T-cell (primary cell): ENCODE measurements at regions not wholly inside any gene's neighbourhood (a gene's known extent, or its start where the extent isn't known, plus 50 kb on each side); places are given as distances from the start of the nearest gene placed in this dataset.

ENCODE experiments used
- ATAC-seq, 4 experiments: fragments of 200-7000 bp in 3 of 4; fragments of 150-1000 bp in 1 of 4; cut with Tn5 transposase; replicated peaks in 1 of 4; 1 replicate in 3 of 4; 2 replicates in 1 of 4; pipeline ENCODE4 v1.10.0; 2021; ENCODE audit warnings: moderate library complexity in 3 of 4, mild to moderate bottlenecking in 2 of 4, moderate number of reproducible peaks in 1 of 4
- CTCF ChIA-PET, 2 donors: fragments of 300-600 bp; sonication (Branson Sonifier 250); formaldehyde crosslinking; loops; one replicate each; lab custom pipeline; 2022; ENCODE audit warnings: antibody characterized with exemption in 2 of 2; lab: Charles Lee
- POLR2A ChIA-PET, 2 donors: fragments of 300-600 bp; sonication (Branson Sonifier 250); formaldehyde crosslinking; loops; one replicate each; lab custom pipeline; 2022; ENCODE audit warnings: antibody characterized with exemption in 2 of 2; lab: Charles Lee
- DNase-seq, 35 experiments: peaks; one replicate each; pipeline versions ENCODE4 v3.0.0 to v3.0.0-alpha.2; 2013 to 2023
- H3K27ac ChIP-seq: one replicate; pipeline ENCODE4 v1.5.1; 2013; ENCODE audit warnings: low read length
- H3K27me3 ChIP-seq, 2 experiments: replicated peaks in 1 of 2; 1 replicate in 1 of 2; 2 replicates in 1 of 2; pipeline versions ENCODE4 v1.6.1 to v1.7.0; 2013; ENCODE audit warnings: low read length in 1 of 2, mixed read lengths in 1 of 2; ENCODE audit not compliant: control insufficient read depth in 2 of 2, insufficient read depth in 2 of 2; ENCODE audit errors: extremely low read depth in 1 of 2
- H3K36me3 ChIP-seq, 2 donors: 1 replicate in 1 of 2; 2 replicates in 1 of 2; pipeline versions ENCODE4 v1.6.1 to v1.7.0; 2013; ENCODE audit warnings: low read length in 1 of 2; ENCODE audit not compliant: control insufficient read depth in 2 of 2, insufficient read depth in 1 of 2; ENCODE audit errors: extremely low read depth in 1 of 2
- H3K4me1 ChIP-seq, 2 experiments: 1 replicate in 1 of 2; 2 replicates in 1 of 2; pipeline versions ENCODE4 v1.6.1 to v1.7.0; 2013; ENCODE audit warnings: low read length in 2 of 2, mixed read lengths in 1 of 2; ENCODE audit not compliant: insufficient read depth in 2 of 2, control insufficient read depth in 1 of 2; ENCODE audit errors: extremely low read depth in 1 of 2
- H3K4me3 ChIP-seq, 2 donors: 1 replicate in 1 of 2; 2 replicates in 1 of 2; pipeline versions ENCODE4 v1.5.1 to v1.7.0; 2013; ENCODE audit warnings: mild to moderate bottlenecking in 2 of 2, low read length in 1 of 2, moderate library complexity in 1 of 2; ENCODE audit not compliant: control insufficient read depth in 1 of 2; ENCODE audit errors: extremely low read depth in 1 of 2
- H3K9me3 ChIP-seq: 2 replicates; pipeline ENCODE4 v1.7.0; 2013
- H3K27ac Mint-ChIP-seq, 2 donors: one replicate each; pipeline ENCODE4 v1.8.0; 2020 to 2021; ENCODE audit warnings: mild to moderate bottlenecking in 2 of 2, mixed read lengths in 2 of 2
- H3K27me3 Mint-ChIP-seq, 2 donors: one replicate each; pipeline ENCODE4 v1.8.0; 2021 to 2022; ENCODE audit warnings: mixed read lengths in 2 of 2
- H3K36me3 Mint-ChIP-seq: one replicate; pipeline ENCODE4 v1.8.0; 2021; ENCODE audit warnings: mixed read lengths
- H3K4me1 Mint-ChIP-seq, 3 donors: one replicate each; pipeline ENCODE4 v1.8.0; 2020 to 2022; ENCODE audit warnings: mixed read lengths in 3 of 3, mild to moderate bottlenecking in 1 of 3
- H3K4me3 Mint-ChIP-seq, 3 donors: one replicate each; pipeline ENCODE4 v1.8.0; 2020 to 2022; ENCODE audit warnings: mild to moderate bottlenecking in 3 of 3, mixed read lengths in 3 of 3, moderate library complexity in 3 of 3
- H3K9me3 Mint-ChIP-seq, 3 donors: one replicate each; pipeline ENCODE4 v1.8.0; 2020 to 2022; ENCODE audit warnings: mixed read lengths in 3 of 3
- WGBS: methylation state at CpG from one replicate; pipeline ENCODE4 v1.1.5; 2013; ENCODE audit warnings: missing lambda C conversion rate; ENCODE audit not compliant: insufficient coverage; 5-methylcytosine and 5-hydroxymethylcytosine counted together

- Mint-ChIP-seq H3K27ac (no peak overlapping the region), H3K4me1 (no peaks in the 10 kb centered on the region), H3K4me3 (no peak overlapping the region), H3K9me3 (no peaks in the 10 kb centered on the region), H3K36me3 (no peaks in the 10 kb centered on the region), H3K27me3 (peaks cover 18 to 41% of the 10 kb centered on the region in 2 donors)
- Histone ChIP-seq H3K27me3 (peaks cover 0 to 51% of the 10 kb centered on the region in 2 experiments), H3K36me3 (no peaks in the 10 kb centered on the region), H3K4me1 (no peaks in the 10 kb centered on the region), H3K9me3 (no peaks in the 10 kb centered on the region), H3K4me3 (no peak overlapping the region), H3K27ac (no peak overlapping the region)
- CTCF ChIA-PET: no interaction called here
- POLR2A ChIA-PET: no interaction called here
- no peak for ATAC-seq
- 86% methylated on average over 8 of the region's 10 CpGs for WGBS
- DNase-seq: no peak
Observed at GRCh38 chr3:127067116-127067910, 84.4 kb downstream of the PLXNA1 start.

- no peak overlapping the region for H3K4me3 ChIP-seq
- CTCF ChIA-PET: no interaction called here
- ATAC-seq: no peak
- H3K9me3 ChIP-seq: no peaks in the 10 kb centered on the region
- no peak overlapping the region for H3K27ac Mint-ChIP-seq
- no peak for DNase-seq
- no peaks in the 10 kb centered on the region for H3K4me1 Mint-ChIP-seq
- H3K36me3 ChIP-seq: no peaks in the 10 kb centered on the region
- H3K27ac ChIP-seq: no peak overlapping the region
- H3K36me3 Mint-ChIP-seq: no peaks in the 10 kb centered on the region
- no peaks in the 10 kb centered on the region for H3K9me3 Mint-ChIP-seq
- H3K27me3 Mint-ChIP-seq: peaks cover 15 to 41% of the 10 kb centered on the region in 2 donors
- POLR2A ChIA-PET: no interaction called here
- 60% methylated on average over 13 of the region's 15 CpGs for WGBS
- no peak overlapping the region for H3K4me3 Mint-ChIP-seq
- no peaks in the 10 kb centered on the region for H3K4me1 ChIP-seq
- peaks cover 0 to 53% of the 10 kb centered on the region in 2 experiments for H3K27me3 ChIP-seq
Observed at GRCh38 chr3:127068111-127068810, 85.3 kb downstream of the PLXNA1 start.

GRCh38 chr3:127068871-127069270 lies 86.0 kb downstream of the PLXNA1 start:
- H3K4me3 ChIP-seq: no peak overlapping the region
- no peak for DNase-seq
- POLR2A ChIA-PET: interaction anchor here in 1 of 2 donors (0.7 kb wide), 1 partner anchor 41 kb away, joined by 3 read pairs; no protein-coding TSS in a partner anchor
- H3K4me1 ChIP-seq: no peaks in the 10 kb centered on the region
- 79% methylated on average over 4 of the region's 9 CpGs for WGBS
- no peak for ATAC-seq
- Mint-ChIP-seq H3K9me3 (no peaks in the 10 kb centered on the region), H3K4me1 (no peaks in the 10 kb centered on the region), H3K27ac (no peak overlapping the region), H3K27me3 (peaks cover 15 to 41% of the 10 kb centered on the region in 2 donors), H3K4me3 (no peak overlapping the region), H3K36me3 (no peaks in the 10 kb centered on the region)
- no peak overlapping the region for H3K27ac ChIP-seq
- H3K27me3 ChIP-seq: peaks cover 0 to 53% of the 10 kb centered on the region in 2 experiments
- no peaks in the 10 kb centered on the region for H3K9me3 ChIP-seq
- CTCF ChIA-PET: no interaction called here
- no peaks in the 10 kb centered on the region for H3K36me3 ChIP-seq

- Histone ChIP-seq H3K27ac (no peak overlapping the region), H3K4me1 (no peaks in the 10 kb centered on the region), H3K4me3 (no peak overlapping the region), H3K9me3 (no peaks in the 10 kb centered on the region), H3K36me3 (no peaks in the 10 kb centered on the region), H3K27me3 (peaks cover 0 to 46% of the 10 kb centered on the region in 2 experiments)
- no peaks in the 10 kb centered on the region for H3K9me3 Mint-ChIP-seq
- CTCF ChIA-PET: no interaction called here
- H3K4me1 Mint-ChIP-seq: no peaks in the 10 kb centered on the region
- no peaks in the 10 kb centered on the region for H3K36me3 Mint-ChIP-seq
- POLR2A ChIA-PET: no interaction called here
- no peak for ATAC-seq
- no peak for DNase-seq
- peaks cover 12 to 35% of the 10 kb centered on the region in 2 donors for H3K27me3 Mint-ChIP-seq
- no peak overlapping the region for H3K27ac Mint-ChIP-seq
- WGBS: 76% methylated on average over 10 of the region's 14 CpGs
- H3K4me3 Mint-ChIP-seq: no peak overlapping the region
Observed at GRCh38 chr3:127069814-127070440, 87.0 kb downstream of the PLXNA1 start.

- ChIA-PET POLR2A (no interaction called here), CTCF (no interaction called here)
- H3K4me1 ChIP-seq: no peaks in the 10 kb centered on the region
- H3K36me3 ChIP-seq: no peaks in the 10 kb centered on the region
- Mint-ChIP-seq H3K27ac (no peak overlapping the region), H3K4me1 (no peaks in the 10 kb centered on the region), H3K27me3 (peaks cover 12 to 32% of the 10 kb centered on the region in 2 donors), H3K9me3 (no peaks in the 10 kb centered on the region), H3K36me3 (no peaks in the 10 kb centered on the region), H3K4me3 (no peak overlapping the region)
- H3K4me3 ChIP-seq: no peak overlapping the region
- no peaks in the 10 kb centered on the region for H3K9me3 ChIP-seq
- ATAC-seq (no peak), DNase-seq (no peak)
- 81% methylated on average over 7 of the region's 9 CpGs for WGBS
- peaks cover 0 to 45% of the 10 kb centered on the region in 2 experiments for H3K27me3 ChIP-seq
- no peak overlapping the region for H3K27ac ChIP-seq
Observed at GRCh38 chr3:127070776-127071175, 87.9 kb downstream of the PLXNA1 start.

- peaks cover 0 to 43% of the 10 kb centered on the region in 2 experiments for H3K27me3 ChIP-seq
- 75% methylated on average over 10 of the region's 10 CpGs for WGBS
- Mint-ChIP-seq H3K9me3 (no peaks in the 10 kb centered on the region), H3K4me1 (no peaks in the 10 kb centered on the region), H3K36me3 (no peaks in the 10 kb centered on the region), H3K27me3 (peaks cover 12 to 25% of the 10 kb centered on the region in 2 donors), H3K4me3 (no peak overlapping the region), H3K27ac (no peak overlapping the region)
- POLR2A ChIA-PET: no interaction called here
- H3K4me1 ChIP-seq: no peaks in the 10 kb centered on the region
- no peaks in the 10 kb centered on the region for H3K36me3 ChIP-seq
- no peaks in the 10 kb centered on the region for H3K9me3 ChIP-seq
- CTCF ChIA-PET: no interaction called here
- ATAC-seq (no peak), DNase-seq (no peak)
- H3K27ac ChIP-seq: no peak overlapping the region
- H3K4me3 ChIP-seq: no peak overlapping the region
Observed at GRCh38 chr3:127071597-127072001, 88.7 kb downstream of the PLXNA1 start.
